NCI-H2196 (cell line): ENCODE measurements at regions not wholly inside any gene's neighbourhood (a gene's known extent, or its start where the extent isn't known, plus 50 kb on each side); places are given as distances from the start of the nearest gene placed in this dataset.

Experiments
- DNase-seq: peaks from one replicate; lab custom pipeline; 2025; ENCODE audit not compliant: unreplicated experiment; lab: John Stamatoyannopoulos, UW

- DNase-seq: no peak
Measured at GRCh38 chr4:104766676-104767075, 272.0 kb upstream of the CXXC4 start.

GRCh38 chr4:104772849-104773248 is 278.2 kb upstream of the CXXC4 start:
- no peak for DNase-seq

GRCh38 chr4:104795264-104795939 is 300.7 kb upstream of the CXXC4 start:
- no peak for DNase-seq

DNA sequence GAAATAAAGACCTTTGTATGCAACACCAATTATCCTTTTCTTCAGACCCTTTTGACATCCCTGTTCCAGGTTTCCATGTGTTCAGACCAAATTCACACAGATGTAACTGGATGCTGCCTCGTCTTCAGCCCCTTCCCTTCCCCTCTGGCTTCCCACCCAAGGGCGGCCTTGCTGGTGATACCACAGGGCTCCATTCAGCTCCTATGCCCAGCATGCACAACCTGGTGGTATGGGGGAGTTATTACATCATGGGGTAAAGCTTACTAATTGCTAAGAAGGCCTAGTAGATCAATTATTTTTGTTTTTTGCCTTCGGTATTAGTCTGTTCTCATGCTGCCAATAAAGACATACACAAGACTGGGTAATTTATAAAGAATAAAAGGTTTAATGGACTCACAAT is 317.0 kb upstream of the CXXC4 start:
- DNase-seq: no peak

DNA sequence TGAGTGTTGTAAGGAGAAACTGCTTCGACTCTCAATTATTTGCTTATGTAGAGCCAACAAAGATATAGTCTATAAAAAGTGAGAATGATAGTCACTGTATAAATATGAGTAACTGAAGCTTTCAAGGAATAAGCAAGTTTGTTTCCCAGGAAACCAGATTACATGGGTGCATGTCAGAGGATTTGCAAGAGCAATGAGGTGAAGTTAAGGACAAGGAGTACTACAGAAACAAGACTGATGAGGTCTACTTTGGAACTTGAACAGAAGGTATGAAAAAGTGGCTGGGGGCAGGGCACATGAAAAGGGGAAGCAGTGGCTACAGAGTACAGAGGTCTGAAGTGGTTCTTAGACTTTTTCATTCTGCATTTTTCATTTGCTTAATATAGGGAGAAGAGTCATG is 321.0 kb upstream of the CXXC4 start:
- DNase-seq: no peak

DNA sequence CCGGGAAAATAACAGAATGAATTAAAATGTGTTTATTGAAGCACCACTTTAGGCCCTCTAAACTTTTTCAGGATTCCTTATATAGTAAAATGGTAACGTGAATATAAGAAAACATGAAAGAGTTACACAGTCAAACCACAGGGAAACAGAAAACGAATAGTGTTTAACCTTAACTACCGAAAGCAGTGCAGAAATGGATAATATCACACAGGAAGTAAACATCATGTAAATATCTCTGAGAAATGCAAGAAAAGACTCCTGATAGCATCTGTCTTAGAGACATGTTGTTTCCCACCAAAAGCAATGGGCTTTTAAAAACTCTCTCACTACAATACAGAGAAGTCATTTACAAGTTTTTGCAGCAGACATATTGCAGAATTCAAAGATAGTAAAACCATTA is 323.9 kb upstream of the CXXC4 start:
- DNase-seq: no peak

DNA sequence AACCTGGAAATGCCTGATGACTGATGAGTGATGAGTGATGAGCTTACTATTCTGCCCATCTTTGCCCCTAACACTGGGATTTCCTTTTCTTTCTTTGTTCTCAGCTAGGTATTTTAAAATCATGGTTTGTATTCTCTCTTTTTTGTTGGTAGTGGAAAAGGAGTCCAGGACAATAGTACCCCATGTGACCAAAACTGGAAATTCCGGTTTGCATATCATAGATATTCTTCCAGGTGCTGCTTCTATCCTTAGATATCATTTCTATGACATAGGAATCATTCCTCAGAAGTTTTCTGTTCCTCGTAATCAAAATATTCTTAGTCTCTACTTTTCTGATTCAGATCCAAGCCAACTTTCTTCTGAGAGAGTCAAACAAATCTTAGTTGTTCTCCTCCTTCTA is 320.5 kb upstream of the TET2 start:
- no peak for DNase-seq

- DNase-seq: no peak
Measured at GRCh38 chr4:104829761-104830160, 316.9 kb upstream of the TET2 start.

- no peak for DNase-seq
Measured at GRCh38 chr4:104848597-104849225, 298.0 kb upstream of the TET2 start.

- DNase-seq: no peak
Measured at GRCh38 chr4:104859601-104860237, 287.0 kb upstream of the TET2 start.

DNA sequence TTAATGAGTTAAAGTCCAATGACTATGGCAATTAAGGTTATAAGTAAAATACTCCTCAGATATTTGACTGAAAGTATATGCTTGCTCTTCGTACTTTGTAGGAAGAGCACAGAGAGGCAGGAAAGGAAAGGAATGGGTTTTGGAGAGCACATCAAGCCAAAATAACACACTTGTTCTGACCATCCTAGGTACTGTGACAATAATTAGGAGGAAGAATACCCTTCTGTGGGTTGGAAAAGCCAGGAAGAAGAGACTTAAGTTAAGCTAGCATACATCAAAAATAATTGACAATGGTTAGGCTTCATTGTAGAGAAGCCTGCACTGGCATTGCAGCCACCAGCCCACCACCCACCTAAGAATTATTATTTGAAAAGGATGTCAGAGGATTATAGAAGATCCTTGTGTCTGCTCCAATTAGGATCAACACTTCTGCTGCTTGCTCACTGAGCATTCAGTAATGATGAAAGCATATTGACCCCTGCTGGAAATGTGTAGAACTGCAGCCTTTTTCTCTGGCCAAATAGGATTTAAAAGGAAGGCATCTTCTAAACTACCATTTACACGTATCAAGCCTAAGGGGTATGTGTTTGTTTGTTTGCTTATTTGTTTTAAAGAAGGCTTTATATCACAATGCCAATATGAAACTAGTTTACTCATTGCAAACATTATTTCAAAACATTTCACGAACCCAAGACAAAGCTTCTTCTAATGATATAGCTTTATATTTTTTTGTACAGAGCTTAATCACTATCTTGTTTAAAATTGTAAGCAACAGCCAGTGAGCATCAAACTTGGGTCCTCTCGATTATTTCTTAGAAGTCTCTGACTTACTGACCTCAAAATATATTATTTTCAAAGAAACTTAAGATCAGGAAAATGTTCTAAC is 286.2 kb upstream of the TET2 start:
- DNase-seq: peak; percentile 61

DNA sequence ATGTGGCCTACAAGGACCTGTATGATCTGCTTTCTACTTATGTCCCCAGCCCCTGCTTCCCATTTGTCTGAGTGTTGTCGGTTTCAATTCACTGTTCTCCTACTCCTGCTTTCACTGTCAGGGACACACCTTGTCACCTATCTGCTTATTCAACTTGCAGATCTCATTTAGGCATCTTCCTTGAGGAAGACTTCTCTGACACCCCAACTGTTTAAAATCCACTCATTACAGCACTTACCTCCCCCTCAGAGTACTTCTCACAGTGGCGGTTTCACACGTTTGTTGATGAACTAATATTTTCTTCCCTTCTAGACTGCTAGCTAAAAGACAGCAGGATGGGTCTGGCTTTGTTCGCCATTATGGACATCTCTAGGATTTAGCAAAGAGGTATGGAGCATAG is 279.9 kb upstream of the TET2 start:
- no peak for DNase-seq

DNA sequence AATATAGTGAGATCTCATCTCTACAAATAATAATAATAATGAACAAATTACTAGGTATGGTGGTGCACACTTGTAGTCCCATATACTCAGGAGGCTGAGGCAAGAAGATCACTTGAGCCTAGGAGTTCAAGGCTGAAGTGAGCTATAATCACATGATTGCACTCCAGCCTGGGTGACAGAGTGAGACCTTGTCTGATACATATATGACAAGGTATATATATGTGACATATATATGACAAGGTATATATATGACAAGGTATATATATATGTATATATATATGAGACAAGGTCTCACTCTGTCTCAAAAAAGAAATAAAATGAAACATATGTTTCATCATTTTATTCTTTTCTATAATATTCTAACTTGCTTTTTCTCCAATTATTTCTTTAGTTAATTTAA is 278.1 kb upstream of the TET2 start:
- no peak for DNase-seq

GRCh38 chr4:104868958-104869357 is 277.7 kb upstream of the TET2 start:
- DNase-seq: no peak

- no peak for DNase-seq
Measured at GRCh38 chr4:104869831-104870230, 276.8 kb upstream of the TET2 start.

GRCh38 chr4:104870495-104871233 is 276.0 kb upstream of the TET2 start:
- no peak for DNase-seq

DNA sequence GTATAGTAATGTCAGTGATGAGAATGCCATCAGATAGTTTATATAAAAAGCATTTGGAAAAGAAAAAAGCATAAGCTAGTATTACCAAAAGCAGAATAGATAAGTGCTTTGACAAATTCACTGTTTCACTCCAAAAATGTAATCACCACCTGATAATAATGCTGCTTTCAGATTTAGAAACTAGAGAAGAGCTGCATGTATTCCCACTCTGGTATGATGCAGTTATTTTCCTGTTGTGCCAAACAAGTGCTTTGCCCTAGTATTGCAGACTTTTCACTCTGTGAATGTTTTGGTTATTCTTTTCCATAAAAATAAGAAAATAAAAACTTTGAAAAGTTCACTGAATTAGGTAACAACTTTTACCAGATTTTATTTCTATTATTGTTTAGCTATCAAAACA is 267.7 kb upstream of the TET2 start:
- no peak for DNase-seq

DNA sequence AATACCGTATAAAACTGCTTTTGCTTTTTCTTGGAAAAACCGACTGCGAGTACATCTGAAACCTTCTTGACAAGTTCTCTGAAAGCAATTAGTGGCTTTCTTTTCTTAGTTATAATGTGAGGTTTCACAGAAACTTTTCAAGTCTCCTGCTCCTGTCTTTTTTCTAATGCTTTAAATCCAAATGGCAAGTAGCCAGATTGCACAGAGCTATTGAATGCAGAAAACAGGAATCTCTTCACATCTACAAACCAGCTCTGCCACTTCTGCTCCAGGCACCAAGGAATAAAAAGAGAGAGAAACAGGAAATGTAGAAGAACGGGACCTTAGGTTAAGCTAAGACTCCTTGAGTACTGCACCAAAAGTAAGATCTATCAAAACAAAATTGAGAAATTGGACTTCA is 267.3 kb upstream of the TET2 start:
- no peak for DNase-seq

DNA sequence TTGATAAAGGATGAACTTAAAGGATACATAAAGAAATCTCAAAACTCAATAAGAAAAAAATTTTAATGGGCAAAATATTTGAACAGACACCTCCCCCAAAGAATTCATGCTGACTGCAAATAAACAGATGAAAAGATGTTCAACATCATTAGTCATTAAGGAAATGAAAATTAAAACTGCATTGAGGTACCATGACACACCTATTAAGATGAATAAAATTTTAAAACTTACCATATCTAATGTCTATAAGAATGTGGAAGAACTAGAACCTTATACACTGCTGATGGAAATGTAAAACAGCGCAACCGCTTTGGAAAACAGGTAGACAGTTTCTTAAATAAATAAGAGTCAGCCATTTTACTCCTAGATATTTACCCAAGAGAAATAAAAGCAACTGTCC is 266.8 kb upstream of the TET2 start:
- DNase-seq: no peak

- DNase-seq: no peak
Measured at GRCh38 chr4:104881136-104881886, 265.4 kb upstream of the TET2 start.
